ENCODE measurements at regions not wholly inside any gene's neighbourhood (a gene's known extent, or its start where the extent isn't known, plus 50 kb on each side); places are given as distances from the start of the nearest gene placed in this dataset.

DNA sequence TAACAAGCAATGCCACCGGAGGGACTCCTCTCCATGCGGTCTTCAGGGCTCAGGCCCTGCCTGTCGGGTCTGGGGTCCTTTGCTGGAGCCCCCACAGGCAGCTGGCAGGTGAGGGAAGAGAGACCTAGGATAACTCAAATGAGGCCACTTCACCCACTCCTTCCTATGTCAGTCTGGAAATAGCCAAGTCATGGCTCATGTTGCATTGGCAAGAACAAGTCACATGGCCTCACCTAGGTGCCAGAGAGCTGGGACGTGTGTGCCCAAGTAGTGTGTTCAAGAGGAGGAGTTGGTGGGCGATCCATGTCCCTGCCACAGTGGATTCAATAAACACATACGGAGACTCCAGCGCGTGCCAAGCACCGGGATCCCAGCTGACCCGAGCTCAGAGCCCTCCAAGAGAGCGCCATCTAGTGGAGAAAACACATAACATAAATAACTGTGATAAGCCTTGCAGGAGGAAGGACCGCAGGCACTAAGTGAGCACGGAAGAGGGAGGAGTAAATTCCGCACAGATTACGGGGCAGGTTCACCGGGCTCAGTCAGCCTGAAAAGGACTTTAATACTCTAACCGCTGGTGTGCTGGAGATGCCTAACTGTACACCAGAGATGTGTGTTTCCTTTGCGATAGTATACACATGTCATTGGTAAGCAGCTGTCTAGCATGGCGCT is 580.8 kb downstream of the CCDC171 start:
- peak; percentile 88 for DNase-seq

DNA sequence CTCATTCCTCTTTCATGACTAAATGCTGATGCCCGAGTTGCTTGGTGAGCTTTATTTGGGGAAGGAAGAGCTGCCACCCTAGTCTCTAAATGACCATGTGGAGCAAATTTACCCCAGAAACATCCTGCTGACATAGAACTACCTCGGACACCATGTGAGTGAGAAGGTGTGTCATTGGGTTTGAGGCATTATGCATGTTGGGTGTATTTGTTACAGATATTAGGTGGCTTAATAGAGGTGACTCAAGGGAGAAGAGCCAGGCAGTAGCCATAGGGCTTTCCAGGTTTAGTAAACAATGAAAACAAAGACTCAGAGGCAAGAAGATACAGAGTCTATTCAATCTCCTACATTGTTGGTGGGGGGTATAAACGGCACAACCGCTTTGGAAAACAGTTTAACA is 581.5 kb downstream of the CCDC171 start:
- DNase-seq, result no peak

DNA sequence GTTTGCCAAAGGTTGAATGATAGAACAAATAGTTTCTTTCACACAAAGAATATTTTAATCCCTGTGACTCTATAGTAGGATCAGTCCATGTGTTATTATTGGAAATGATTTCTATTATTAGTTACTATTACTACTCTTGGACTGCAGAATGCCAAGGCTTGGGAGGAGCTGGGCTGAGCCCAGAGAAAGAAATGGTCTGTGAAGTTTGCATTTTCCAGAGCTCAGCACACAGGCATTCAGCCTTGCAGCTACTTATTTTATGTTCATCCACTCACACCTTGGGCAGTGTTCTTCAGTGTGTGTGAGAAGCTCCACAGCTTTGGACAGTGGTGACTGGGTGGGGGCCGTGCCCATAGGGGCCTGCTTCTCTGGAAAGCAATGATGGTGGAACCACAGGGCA is 583.1 kb downstream of the CCDC171 start:
- no peak for DNase-seq

DNA sequence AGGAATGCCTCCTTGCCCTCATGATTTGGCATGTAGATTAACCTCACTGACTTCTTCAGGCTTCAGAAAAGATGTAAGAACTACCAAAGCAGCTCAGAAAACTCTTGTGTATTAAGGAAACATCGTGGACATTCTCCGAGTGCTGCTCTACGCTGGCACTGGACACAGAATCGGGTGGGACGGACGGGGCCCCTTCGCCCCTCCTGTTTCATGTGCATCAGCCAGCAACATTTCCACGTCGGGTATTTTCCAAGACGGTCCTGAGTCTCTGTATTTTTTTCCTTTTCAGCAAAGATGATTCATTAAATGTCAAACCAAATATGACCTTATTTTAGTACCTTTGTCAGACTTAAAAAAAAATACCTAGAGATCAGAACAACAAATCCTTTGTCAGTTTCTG is 583.6 kb downstream of the CCDC171 start:
- no peak for DNase-seq

DNA sequence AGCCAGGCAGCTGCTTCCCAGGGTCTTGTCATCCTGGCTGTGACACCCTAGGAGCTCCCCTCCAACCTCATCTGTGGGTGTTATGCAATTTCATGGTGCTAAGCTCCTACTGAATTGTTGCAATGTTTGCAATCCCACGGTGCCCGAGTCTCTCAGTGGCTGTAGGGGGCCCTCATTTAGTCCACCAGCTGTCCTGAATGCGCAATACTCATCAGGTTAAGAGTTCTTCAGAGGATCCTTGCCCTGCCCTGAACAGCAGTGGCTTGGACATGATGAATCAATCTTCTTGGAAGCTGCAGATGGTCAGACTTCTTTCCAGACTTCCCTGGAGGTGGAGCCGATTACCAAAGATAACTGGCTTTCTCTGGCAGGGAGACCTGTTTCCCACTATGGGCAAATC is 584.1 kb downstream of the CCDC171 start:
- peak; percentile 62 for DNase-seq

DNA sequence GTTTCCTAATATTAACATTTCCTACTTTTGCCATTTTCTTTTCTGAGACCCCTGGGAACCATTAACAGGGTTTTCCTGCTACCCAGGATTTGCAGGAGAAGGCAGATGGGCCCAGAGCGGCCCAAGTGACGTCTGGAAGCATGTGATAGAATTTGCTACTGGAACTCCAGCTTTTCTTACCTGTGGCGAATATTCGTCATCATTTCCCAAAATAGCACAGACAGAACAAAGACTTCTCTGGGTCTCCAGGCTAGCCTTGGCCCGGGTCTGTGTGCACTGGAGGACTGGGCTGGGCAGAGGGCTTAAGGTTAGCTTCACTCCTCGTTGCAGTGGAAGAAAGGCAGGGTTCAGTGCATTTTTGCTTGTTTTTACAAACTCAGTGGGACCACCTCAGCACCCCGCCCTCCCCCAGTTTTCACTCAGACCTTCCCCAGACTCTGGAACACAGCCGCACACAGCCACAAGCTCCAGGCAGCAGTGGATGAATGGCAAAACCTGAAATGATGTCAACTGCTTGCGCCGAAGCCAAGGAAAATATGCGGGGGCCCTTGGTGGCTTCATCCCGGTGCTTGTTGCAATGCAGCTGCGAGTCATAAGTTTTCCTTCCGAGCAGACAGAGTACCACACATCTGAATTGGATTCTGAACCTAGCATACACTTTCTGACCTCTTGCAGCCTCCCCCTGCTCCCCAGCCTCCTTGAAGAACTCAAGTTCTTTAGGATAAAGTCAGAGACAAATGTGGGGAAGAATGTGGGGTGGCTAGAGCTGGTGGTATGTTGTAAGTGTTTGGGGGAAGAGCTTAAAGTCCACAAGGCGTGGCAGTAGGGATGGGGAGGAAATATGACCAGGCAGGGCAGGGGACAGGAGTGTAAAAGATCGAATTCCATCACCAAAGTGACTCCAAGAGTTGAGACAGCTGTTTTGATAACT is 586.0 kb downstream of the CCDC171 start:
- no peak for DNase-seq

DNA sequence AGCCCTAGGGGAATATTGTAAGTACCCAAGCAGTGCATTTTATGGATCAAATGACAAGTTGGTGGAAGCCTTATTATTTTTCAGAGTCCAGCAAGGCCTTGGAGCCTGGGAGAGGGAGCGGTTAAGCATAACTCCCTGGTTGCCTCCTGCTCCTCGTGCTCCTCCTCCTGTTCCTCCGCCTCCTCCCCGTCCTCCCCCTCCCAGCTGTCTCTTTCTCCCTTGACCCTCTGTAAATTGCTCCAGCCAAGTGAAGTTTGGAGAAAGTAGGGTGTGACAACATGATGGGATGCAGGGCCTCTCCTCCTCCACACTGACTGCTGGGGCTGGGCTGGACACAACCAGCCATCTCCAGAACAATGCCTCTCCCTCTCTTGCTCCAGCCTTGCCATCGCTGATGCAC is 586.9 kb downstream of the CCDC171 start:
- DNase-seq, result no peak

DNA sequence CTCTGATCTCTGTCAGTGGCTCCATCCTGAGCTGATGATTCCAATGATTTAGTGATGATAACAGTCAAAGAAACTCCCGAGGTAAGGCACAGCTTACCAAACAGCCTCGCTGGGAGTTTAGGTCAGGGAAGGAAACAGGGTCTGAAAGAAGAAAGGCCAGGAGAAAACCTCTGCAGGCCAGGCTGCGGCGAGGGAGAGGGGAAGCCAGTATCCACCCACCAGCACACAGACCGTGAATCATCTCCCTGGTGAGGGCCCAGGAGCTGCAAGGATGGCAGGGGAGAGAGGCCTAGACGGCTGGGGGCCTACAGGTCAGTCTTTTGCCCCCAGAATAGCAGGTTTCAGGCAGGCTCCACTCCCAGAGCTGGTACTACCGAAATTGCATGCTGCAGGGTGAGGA is 590.5 kb downstream of the CCDC171 start:
- no peak for DNase-seq

DNA sequence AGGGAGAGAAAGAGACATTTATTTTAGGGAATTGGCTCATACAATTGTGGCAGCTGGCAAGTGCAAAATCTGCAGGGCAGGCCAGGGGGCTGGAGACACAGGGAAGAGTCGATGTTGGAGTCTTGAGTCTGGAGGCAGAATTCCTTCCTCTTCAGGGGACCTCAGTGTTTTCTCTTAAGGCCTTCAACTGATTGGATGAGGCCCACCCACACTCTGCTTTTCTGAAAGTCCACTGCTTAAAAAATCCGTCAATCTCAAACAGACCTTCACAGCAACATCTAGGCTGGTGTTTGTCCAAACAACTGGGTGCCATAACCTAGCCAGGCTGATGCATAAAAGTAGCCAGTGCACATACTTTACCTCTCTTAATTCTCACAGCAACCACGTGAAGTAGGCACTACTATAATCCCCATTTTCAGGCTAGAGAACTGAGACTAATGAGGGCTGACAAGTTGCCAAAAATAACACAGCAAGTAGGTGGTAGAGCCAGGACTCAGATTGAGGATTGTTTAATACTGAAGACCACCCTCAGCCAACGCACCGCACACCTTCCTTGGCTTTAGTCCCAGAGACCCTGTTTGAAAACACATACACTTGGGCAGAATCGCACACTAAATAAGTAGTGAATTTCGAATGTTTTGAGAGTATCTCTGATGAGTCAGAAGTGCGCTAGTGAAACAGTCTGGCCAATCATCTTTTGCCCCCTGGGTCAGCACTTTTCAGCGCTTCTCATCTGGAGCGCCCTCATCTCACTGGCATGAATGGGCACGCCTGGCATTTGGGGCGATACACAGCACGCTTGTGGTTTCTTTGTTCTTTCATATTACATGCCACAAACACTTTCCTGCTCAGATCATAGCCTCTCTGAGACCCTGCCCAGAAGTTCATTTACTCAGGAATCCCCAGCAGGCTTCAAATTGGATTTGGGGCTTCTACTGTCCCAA is 591.4 kb downstream of the CCDC171 start:
- DNase-seq, result no peak

DNA sequence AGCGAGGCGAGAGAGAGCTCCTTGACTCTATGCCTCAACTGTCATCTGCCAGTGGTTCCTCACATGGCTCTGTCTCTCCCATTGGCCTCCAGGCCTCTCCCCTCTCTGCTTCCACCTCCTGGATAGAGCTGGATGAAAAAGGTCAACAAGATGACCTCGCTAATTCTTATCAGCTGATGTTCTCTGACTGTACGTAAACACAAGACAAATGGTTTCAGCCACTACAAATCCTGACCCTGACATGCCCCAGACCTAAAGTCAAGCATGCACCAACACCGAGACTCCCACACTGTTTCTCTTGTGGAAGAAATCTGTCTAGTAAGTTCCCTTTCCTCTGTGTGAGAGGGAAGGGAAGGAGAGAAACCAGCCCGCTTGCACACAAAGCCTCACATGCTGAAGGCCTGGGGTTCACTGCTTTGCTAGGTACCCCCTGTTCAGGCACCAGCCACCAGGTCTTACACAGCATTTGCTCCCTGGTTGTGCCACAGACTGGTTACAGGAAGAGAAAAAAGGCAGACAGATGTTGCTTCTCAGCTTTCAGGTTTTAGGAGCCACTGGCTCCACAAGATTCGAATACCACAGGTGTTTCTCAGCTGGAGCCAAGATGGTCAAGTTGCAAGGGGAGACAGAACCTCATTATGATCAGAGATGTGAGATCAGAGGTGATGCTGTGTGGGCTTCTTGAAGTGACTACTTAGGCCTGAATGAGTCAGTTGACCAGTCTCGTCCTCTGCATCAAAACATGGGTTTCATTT is 592.5 kb downstream of the CCDC171 start:
- no peak for DNase-seq

DNA sequence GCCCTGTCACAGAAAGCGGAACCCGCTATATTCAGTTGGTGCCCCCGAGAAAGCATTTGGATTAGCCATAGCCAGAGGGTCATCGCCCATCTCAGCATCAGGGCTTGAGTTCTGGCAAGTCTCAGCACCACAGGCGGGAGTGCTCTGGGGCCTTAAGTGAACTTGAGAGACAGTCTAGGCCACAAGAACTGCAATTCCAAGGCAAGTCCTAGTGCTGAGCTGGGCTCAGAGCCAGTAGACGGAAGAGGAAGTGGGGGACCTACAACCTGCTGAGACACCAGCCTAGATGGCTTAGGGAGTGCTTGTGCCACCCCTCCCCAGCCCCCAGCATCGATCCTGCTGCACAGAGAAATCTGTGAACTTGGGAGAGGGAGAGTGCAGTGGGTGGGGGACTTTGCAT is 594.9 kb downstream of the CCDC171 start:
- DNase-seq, result no peak

DNA sequence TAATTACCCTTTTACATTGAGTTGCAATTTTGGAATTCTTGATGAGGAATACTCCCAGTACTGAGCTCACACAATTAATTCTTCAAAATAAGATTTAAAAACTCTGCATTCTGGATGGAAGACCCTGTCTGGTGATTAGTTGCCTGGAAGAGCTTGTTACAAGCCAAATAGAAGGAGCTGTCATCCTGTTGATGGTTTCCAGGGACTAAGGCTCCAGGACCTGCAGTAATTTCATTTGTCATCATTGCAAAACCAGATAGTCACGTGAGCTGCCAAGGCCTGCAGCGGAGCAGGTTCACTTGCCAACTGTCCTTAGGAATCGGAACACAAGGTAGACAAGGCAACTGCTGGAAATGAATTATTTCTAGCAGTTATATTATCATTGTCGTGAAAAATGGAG is 597.7 kb downstream of the CCDC171 start:
- peak; percentile 1 for DNase-seq

DNA sequence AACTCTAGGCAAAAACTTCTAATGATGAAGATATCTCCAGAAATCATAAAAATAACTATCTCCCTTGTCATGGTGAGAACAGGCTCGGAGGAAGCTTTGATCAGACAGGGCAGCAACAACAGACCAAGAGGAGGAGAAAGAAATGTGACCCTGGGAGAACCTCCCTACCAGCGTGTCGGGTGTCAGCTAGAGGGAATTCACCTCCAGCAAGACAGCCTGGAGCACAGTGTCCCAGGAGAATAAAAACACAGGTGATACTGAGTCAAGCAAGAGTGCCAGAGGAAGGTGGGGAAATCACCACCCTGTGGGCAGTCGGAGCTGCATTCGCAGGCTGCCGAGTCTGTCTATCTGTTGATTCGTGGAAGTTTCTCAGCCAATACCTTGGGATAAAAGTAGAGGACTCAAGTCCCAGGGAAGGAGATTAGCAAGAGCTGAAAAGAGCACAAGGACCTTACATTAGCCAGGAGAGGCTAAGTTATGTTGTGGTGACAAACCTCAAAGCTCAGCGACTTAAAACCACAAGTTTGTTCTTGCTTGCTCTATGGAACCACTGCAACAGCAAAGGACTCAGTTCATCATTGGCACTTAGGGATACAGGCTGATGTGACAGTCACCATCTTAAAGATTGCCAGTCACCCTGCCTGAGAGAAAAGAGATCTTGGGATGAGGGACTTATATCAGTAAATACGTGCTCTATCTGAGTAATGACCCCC is 598.3 kb downstream of the CCDC171 start:
- no peak for DNase-seq

DNA sequence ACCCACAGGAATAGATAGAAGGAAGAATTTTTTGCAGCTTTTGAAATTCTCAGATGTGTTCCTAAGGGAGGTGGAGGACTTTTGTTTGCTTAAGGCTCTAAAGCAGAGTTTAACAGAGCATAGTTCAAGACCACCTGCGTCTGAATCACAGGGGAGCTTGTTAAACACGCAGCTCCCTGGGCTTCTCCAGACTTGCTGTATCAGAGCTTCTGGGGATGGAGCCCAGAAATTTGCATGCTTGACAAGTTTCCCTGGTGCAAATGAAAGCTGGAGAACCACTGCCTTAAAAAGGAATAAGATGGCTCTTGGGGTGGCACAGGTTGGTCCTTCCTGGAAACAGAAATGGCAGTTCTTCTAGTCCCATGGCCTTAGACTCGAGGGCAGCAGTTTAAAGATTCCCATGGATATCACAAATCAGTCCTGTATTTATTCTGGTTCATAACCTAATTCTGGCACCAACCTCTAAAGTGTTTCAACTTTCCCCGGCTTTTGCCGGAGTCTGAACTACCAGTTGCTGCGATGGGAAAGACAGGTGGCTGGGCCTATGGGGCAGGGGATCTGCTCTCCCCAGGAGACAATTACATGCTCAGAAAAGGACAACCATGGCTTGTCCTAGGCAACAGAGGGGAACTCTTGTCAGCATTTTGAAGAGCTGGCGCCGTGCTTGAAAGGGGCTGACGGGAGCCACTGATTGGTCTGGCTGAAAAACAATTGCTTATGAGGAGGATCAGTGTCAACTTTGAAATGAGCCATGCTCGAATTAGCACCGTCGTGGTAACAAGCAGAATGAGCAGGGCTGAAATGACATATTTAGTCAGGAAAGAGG is 599.6 kb downstream of the CCDC171 start:
- DNase-seq, result no peak

DNA sequence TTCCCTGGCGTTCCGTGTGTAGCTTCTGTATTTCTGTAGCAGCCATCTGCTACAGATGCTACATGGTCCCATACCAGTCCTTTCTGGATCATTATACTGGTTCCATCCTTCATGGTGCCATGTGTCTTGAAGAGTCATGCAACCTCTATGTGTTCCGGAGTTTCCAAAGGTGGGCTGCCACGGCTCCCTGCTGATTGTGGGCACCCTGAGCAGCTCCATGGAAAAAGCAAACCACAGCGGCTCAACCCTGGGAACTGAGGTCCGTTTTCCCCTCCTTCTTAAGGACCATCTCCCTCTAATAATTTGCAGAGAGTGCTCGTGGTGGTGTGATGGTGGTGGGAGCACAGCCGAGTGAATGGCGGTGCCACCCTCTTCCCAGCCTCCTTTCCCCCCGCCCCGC is 600.4 kb downstream of the CCDC171 start:
- no peak for DNase-seq

DNA sequence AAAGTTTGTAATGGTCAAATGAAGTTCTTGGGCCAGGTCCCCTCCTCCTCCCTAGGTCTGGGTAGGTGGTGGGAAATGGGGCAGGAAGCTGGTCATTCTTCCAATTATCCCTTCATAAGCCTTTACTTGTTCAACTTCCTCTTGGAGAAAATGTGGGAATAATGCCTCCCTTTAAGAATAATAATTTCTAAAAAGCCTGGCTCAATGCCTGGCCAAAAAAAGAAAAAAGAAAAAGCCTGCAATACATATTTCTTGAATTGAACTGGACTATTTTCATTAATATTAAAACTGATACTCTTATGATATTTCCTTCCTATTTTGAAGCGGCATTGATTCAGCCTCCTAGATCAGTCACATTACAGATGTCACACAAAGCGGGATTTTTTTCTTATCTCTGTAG is 600.9 kb downstream of the CCDC171 start:
- no peak for DNase-seq

DNA sequence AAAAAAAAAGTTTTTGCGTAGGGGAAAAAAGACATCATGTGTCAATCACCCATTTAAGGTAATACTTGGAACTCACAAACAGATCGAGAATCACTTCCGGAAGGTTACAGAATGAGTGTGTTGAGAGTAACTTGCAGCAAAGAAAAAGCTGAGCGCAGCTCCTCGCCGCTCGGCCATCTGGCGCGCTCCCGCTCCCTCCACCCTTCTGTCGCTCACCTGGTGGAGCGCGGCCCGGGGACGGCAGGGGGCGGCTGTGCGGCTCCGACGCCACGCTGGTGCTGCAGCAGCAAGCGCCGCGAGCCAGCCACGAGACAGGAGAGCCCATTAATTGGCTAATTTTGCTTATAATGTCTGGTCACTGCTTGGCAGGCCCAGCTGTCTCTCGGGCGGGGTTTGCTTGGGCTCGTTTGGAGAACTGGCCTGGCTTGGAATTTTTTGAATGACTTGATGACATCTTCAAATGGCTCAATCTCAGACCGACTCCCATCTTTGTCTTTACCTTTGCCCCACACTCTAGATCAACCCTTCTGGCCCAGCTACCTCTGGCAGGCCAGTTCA is 601.8 kb downstream of the CCDC171 start:
- peak; percentile 83 for DNase-seq

DNA sequence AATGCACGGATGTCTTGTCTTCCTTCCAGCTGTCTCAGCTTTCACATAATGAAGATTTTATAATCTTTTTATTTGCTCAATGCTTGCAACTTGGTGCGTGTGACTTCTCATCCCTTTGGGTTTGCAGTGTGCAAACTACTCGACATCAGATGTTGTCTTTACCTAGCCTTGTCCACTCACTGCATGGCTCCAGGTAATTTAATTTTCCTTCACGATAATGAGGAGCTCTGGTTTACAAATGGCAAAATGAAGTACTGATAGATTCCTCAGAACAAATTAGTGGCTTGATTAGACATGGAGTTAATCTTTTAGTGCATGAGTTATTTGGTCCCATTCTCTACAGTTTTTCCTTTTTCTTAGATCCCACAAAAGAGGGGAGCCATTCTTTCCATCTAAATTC is 603.0 kb downstream of the CCDC171 start:
- DNase-seq, result no peak

DNA sequence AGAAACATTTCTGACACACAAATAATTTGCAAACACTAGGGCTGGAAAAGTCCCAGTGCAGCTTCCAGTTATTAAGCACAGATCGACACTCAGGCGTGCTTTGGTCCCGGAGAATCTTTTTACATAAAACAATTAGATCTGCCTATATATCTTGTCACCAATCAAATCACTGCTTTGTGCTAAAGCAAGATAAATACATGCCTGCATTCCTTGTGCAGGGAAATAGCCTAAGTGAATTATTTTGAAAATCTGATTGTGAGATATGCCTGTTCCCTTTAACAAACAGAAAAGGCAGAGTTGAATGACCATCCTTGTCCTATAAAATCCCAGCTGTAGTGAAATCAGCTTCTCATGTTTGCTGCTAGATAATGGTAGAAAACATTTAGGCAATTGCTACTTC is 604.4 kb downstream of the CCDC171 start:
- no peak for DNase-seq

DNA sequence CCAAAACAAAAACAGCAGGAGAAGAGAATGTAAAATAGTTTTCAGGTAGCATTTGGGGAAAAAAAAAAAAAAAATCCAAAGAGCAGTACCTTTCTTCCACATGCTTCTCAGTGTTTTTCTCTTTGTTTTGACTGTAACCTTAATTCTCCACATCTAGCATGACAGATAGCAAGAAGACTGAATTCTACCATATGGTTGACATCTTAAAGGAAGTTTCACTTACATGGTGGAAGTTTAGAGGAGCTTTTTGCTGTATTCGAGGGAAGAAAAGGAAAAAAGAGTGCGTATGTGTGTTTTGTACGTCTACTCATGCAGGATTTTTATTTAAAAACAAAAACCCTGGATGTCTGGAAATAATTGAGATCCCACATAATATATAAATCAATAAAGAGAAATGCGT is 604.8 kb downstream of the CCDC171 start:
- no peak for DNase-seq

DNA sequence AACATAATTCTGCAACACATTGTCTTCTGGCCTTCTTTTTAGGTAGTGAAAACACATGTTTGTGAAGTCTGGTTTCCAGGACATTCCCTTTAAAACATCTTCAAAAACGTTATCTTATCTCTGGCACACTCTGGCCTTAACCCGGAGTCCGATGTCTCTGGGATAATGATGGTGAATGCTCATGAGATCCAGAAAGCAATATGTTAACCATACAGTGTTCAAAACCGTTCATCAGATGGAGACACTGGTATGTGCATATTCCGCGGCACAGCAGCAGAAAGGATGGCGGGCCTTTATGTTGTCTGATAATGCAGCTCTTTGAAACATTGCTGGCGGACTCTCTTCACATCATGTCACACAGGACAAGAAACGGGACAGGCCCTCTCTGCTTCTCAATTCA is 605.2 kb downstream of the CCDC171 start:
- DNase-seq, result no peak
